IMR-90 (cell line): ENCODE measurements at regions not wholly inside any gene's neighbourhood (a gene's known extent, or its start where the extent isn't known, plus 50 kb on each side); places are given as distances from the start of the nearest gene placed in this dataset.

ENCODE experiments used
- ATAC-seq: fragments of 200-7000 bp; cut with Tn5 transposase; 2 replicates; pipeline ENCODE4 v1.9.1; 2020; ENCODE audit warnings: low read depth, mild to moderate bottlenecking, moderate library complexity
- BruUV-seq: library from RNA; stranded (reverse); fragments of 400-500 nt; replicated peaks from 2 replicates; lab custom pipeline; 2021; lab: Mats Ljungman, UMichigan
- CTCF ChIA-PET: fragments of 300-600 bp; formaldehyde crosslinking; extraction: SDS; loops from one replicate; lab custom pipeline; 2021; ENCODE audit warnings: antibody characterized with exemption; lab: Yijun Ruan, JAX
- POLR2A ChIA-PET: fragments of 300-600 bp; sonication (Branson Sonifier 250); formaldehyde crosslinking; loops from one replicate; lab custom pipeline; 2022; ENCODE audit warnings: antibody characterized with exemption; ENCODE audit not compliant: unreplicated experiment; lab: Charles Lee
- DNase-seq: peaks from one replicate; pipeline ENCODE4 v3.0.0; 2013
- H2AFZ ChIP-seq: replicated peaks from 2 replicates; pipeline ENCODE3; 2013; ENCODE audit warnings: low read length, mild to moderate bottlenecking; ENCODE audit not compliant: poor library complexity
- H2AK5ac ChIP-seq: 2 replicates; pipeline ENCODE4 v1.6.1; 2013; ENCODE audit warnings: low read depth, low read length, inconsistent platforms
- H2AK9ac ChIP-seq: replicated peaks from 2 replicates; pipeline ENCODE3; 2013; ENCODE audit warnings: mild to moderate bottlenecking, low read depth, low read length, moderate library complexity; ENCODE audit not compliant: poor library complexity
- H2BK120ac ChIP-seq: 2 replicates; pipeline ENCODE4 v1.6.1; 2013; ENCODE audit warnings: low read depth, low read length, inconsistent platforms
- H2BK15ac ChIP-seq: 3 replicates; pipeline ENCODE4 v1.6.1; 2013; ENCODE audit warnings: low read depth, low read length, inconsistent platforms
- H2BK20ac ChIP-seq: 2 replicates; pipeline ENCODE4 v1.6.1; 2013; ENCODE audit warnings: low read depth, mild to moderate bottlenecking, inconsistent platforms, low read length, moderate library complexity
- H2BK5ac ChIP-seq: 2 replicates; pipeline ENCODE4 v1.6.1; 2013; ENCODE audit warnings: mild to moderate bottlenecking, low read depth, low read length, inconsistent platforms; ENCODE audit not compliant: poor library complexity, severe bottlenecking
- H3K14ac ChIP-seq: replicated peaks from 2 replicates; pipeline ENCODE4 v1.6.1; 2013; ENCODE audit warnings: low read depth, low read length, inconsistent platforms
- H3K18ac ChIP-seq: 2 replicates; pipeline ENCODE4 v1.6.1; 2013; ENCODE audit warnings: low read depth, low read length, control low read depth
- H3K23ac ChIP-seq: 2 replicates; pipeline ENCODE4 v1.6.1; 2013; ENCODE audit warnings: low read depth, low read length, inconsistent platforms
- H3K27ac ChIP-seq: 2 replicates; pipeline ENCODE4 v1.5.1; 2013; ENCODE audit warnings: mild to moderate bottlenecking, control low read depth, low read length; ENCODE audit not compliant: insufficient read depth
- H3K27me3 ChIP-seq: 2 replicates; pipeline ENCODE4 v1.6.1; 2013; ENCODE audit warnings: low read length; ENCODE audit not compliant: control insufficient read depth, insufficient read depth
- H3K36me3 ChIP-seq: 2 replicates; pipeline ENCODE4 v1.6.1; 2013; ENCODE audit warnings: low read length, mixed read lengths; ENCODE audit not compliant: control insufficient read depth, insufficient read depth
- H3K4ac ChIP-seq: 2 replicates; pipeline ENCODE4 v1.6.1; 2013; ENCODE audit warnings: low read depth, low read length, inconsistent platforms
- H3K4me1 ChIP-seq: 2 replicates; pipeline ENCODE4 v1.6.1; 2013; ENCODE audit warnings: low read length, mixed read lengths; ENCODE audit not compliant: control insufficient read depth, insufficient read depth
- H3K4me2 ChIP-seq: 2 replicates; pipeline ENCODE4 v1.6.1; 2013; ENCODE audit warnings: low read depth, mild to moderate bottlenecking, control low read depth, low read length, moderate library complexity
- H3K4me3 ChIP-seq: 2 replicates; pipeline ENCODE4 v1.5.1; 2013; ENCODE audit warnings: low read depth, mild to moderate bottlenecking, control low read depth, low read length, moderate library complexity; ENCODE audit not compliant: insufficient read depth
- H3K56ac ChIP-seq: 2 replicates; pipeline ENCODE4 v1.6.1; 2013; ENCODE audit warnings: low read length, inconsistent platforms; ENCODE audit not compliant: insufficient read depth; ENCODE audit errors: extremely low read depth
- H3K79me1 ChIP-seq, 2 experiments: 2 replicates each; pipeline ENCODE4 v1.6.1; 2013; ENCODE audit warnings: low read length in 2 of 2, inconsistent platforms in 1 of 2, low read depth in 1 of 2
- H3K9ac ChIP-seq: 2 replicates; pipeline ENCODE4 v1.6.1; 2013; ENCODE audit warnings: low read depth, low read length, control low read depth
- H3K9me1 ChIP-seq: 2 replicates; pipeline ENCODE4 v1.6.1; 2013; ENCODE audit warnings: low read length, inconsistent platforms; ENCODE audit not compliant: insufficient read depth
- H3K9me3 ChIP-seq: 2 replicates; pipeline ENCODE4 v1.6.1; 2013; ENCODE audit warnings: low read length; ENCODE audit not compliant: control insufficient read depth, insufficient read depth
- H4K20me1 ChIP-seq: 2 replicates; pipeline ENCODE4 v1.6.1; 2013; ENCODE audit warnings: low read length, inconsistent platforms; ENCODE audit not compliant: insufficient read depth
- H4K5ac ChIP-seq: 2 replicates; pipeline ENCODE4 v1.6.1; 2013; ENCODE audit warnings: mild to moderate bottlenecking, low read depth, low read length, control low read depth
- H4K8ac ChIP-seq, 2 experiments: 2 replicates each; pipeline ENCODE4 v1.6.1; 2013; ENCODE audit warnings: low read depth in 2 of 2, low read length in 2 of 2, control low read depth in 1 of 2, inconsistent platforms in 1 of 2
- H4K91ac ChIP-seq: 2 replicates; pipeline ENCODE4 v1.6.1; 2013; ENCODE audit warnings: low read depth, low read length, inconsistent platforms; ENCODE audit not compliant: insufficient read depth
- BHLHE40 ChIP-seq: fragments of 150-350 bp; IDR thresholded peaks from 2 replicates; pipeline ENCODE4 v1.6.1; 2016; ENCODE audit warnings: mild to moderate bottlenecking, low read depth, low read length
- CEBPB ChIP-seq: IDR thresholded peaks from 2 replicates; pipeline ENCODE4 v1.6.1; 2012; ENCODE audit warnings: low read depth, low read length, improper control_type of control experiment
- CHD1 ChIP-seq: IDR thresholded peaks from 2 replicates; pipeline ENCODE4 v1.6.1; 2012; ENCODE audit warnings: low read depth, low read length, improper control_type of control experiment
- FOS ChIP-seq: fragments of 150-350 bp; IDR thresholded peaks from 2 replicates; pipeline ENCODE4 v1.6.1; 2016; ENCODE audit warnings: low read depth, low read length
- MAFK ChIP-seq: IDR thresholded peaks from 2 replicates; pipeline ENCODE4 v1.6.1; 2012; ENCODE audit warnings: low read depth, low read length, improper control_type of control experiment
- MAZ ChIP-seq: IDR thresholded peaks from 2 replicates; pipeline ENCODE4 v1.6.1; 2012; ENCODE audit warnings: low read depth, mild to moderate bottlenecking, low read length, improper control_type of control experiment, moderate library complexity, borderline replicate concordance
- MXI1 ChIP-seq: IDR thresholded peaks from 2 replicates; pipeline ENCODE4 v1.6.1; 2012; ENCODE audit warnings: low read depth, mild to moderate bottlenecking, low read length, moderate library complexity, borderline replicate concordance
- NFE2L2 ChIP-seq: fragments of 150-350 bp; IDR thresholded peaks from 2 replicates; pipeline ENCODE4 v1.6.1; 2016; ENCODE audit warnings: low read depth, mild to moderate bottlenecking, low read length
- POLR2A ChIP-seq: IDR thresholded peaks from 2 replicates; pipeline ENCODE4 v1.6.1; 2012; ENCODE audit warnings: mild to moderate bottlenecking, low read depth, low read length
- RAD21 ChIP-seq: IDR thresholded peaks from 2 replicates; pipeline ENCODE4 v1.6.1; 2012; ENCODE audit warnings: low read length, improper control_type of control experiment
- RCOR1 ChIP-seq: IDR thresholded peaks from 2 replicates; pipeline ENCODE4 v1.6.1; 2012; ENCODE audit warnings: mild to moderate bottlenecking, low read length, improper control_type of control experiment; ENCODE audit not compliant: insufficient replicate concordance
- RFX5 ChIP-seq: IDR thresholded peaks from 2 replicates; pipeline ENCODE4 v1.8.0; 2012; ENCODE audit warnings: low read depth, mild to moderate bottlenecking, low read length, moderate library complexity
- SMC3 ChIP-seq: fragments of 150-350 bp; IDR thresholded peaks from 2 replicates; pipeline ENCODE4 v1.6.1; 2016; ENCODE audit warnings: low read depth, mild to moderate bottlenecking, antibody characterized with exemption, low read length, moderate library complexity
- dilution Hi-C: fragments of 300-500 bp; cut with HindIII; formaldehyde crosslinking; loops from one replicate; pipeline ENCODE4 v1.14.3; 2018; ENCODE audit warnings: low sequenced_read_pairs; ENCODE audit not compliant: unreplicated experiment
- in situ Hi-C: fragments of 300-500 bp; cut with MboI; formaldehyde crosslinking; loops from 3 replicates; pipeline ENCODE4 v1.14.3; 2019; ENCODE audit warnings: low sequenced_read_pairs, inconsistent platforms, mixed read lengths
- intact Hi-C: fragments of 100-400 bp; cut with micrococcal nuclease; formaldehyde crosslinking; loops from 2 replicates; pipeline ENCODE4 v1.10.0; 2022
- TF ChIP-seq, protein P1 (sequence below): fragments of 150-350 bp; IDR thresholded peaks from 2 replicates; pipeline ENCODE4 v1.6.1; 2016; ENCODE audit warnings: low read depth, mild to moderate bottlenecking, low read length, moderate library complexity, borderline replicate concordance
- TF ChIP-seq, protein P2 (sequence below): conservative IDR thresholded peaks from 2 replicates; pipeline ENCODE4 v1.5.1; 2012; ENCODE audit warnings: mild to moderate bottlenecking, low read depth, low read length, improper control_type of control experiment
- TF ChIP-seq, protein P3 (sequence below): fragments of 150-350 bp; IDR thresholded peaks from 2 replicates; pipeline ENCODE4 v1.6.1; 2017; ENCODE audit warnings: mild to moderate bottlenecking, antibody characterized with exemption, low read length, low read depth

DNA sequence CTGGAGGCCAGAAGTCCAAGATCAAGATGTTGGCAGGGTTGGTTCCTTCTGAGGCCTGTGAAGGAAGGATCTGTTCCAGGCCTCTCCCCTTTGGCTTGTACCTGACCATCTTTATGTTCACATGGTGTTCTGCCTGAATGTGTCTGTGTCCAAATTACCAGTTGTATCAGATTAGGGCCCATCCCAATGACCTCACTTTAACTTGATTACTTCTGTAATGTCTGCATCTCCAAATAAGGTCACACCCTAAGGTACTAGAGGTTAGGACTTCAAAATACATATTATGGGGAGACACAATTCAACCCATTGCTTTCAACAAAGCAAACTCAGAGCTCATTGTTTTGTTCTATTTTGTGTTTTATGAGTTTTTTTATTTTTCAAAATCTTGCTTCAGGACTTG is 75.7 kb downstream of the TNFAIP3 start:
- Histone ChIP-seq H3K9me1 (no peaks in the 10 kb centered on the region), H2BK5ac (no peak overlapping the region), H3K36me3 (no peaks in the 10 kb centered on the region), H3K4ac (no peak overlapping the region), H3K27ac (no peak overlapping the region), H2AK5ac (no peak overlapping the region), H3K14ac (no peak overlapping the region), H4K20me1 (no peaks in the 10 kb centered on the region), H4K91ac (no peak overlapping the region), H3K79me1 (no peaks in the 10 kb centered on the region), H2AK9ac (no peak overlapping the region), H2BK20ac (no peak overlapping the region), H3K4me2 (no peak overlapping the region), H2BK15ac (no peak overlapping the region), H3K9me3 (no peaks in the 10 kb centered on the region), H3K23ac (no peak overlapping the region), H3K18ac (no peak overlapping the region), H3K4me1 (no peaks in the 10 kb centered on the region), H3K27me3 (no peaks in the 10 kb centered on the region), H2BK120ac (no peak overlapping the region), H4K5ac (no peak overlapping the region), H3K56ac (no peak overlapping the region), H3K9ac (no peak overlapping the region), H3K4me3 (no peak overlapping the region), H4K8ac (no peak overlapping the region), H2AFZ (no peak overlapping the region)
- in situ Hi-C loops, result loop anchor here (5.0 kb wide), 2 partner anchors 65 to 225 kb away; no protein-coding TSS in a partner anchor
- TF ChIP-seq RAD21 (no peak), POLR2A (no peak), MAZ (no peak), RCOR1 (no peak), RFX5 (no peak), FOS (no peak), MXI1 (no peak), NFE2L2 (no peak), BHLHE40 (no peak), CEBPB (no peak), SMC3 (no peak), CHD1 (no peak), MAFK (no peak)
- TF ChIP-seq, protein P1, sequence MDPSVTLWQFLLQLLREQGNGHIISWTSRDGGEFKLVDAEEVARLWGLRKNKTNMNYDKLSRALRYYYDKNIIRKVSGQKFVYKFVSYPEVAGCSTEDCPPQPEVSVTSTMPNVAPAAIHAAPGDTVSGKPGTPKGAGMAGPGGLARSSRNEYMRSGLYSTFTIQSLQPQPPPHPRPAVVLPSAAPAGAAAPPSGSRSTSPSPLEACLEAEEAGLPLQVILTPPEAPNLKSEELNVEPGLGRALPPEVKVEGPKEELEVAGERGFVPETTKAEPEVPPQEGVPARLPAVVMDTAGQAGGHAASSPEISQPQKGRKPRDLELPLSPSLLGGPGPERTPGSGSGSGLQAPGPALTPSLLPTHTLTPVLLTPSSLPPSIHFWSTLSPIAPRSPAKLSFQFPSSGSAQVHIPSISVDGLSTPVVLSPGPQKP, result no peak
- TF ChIP-seq, protein P2, sequence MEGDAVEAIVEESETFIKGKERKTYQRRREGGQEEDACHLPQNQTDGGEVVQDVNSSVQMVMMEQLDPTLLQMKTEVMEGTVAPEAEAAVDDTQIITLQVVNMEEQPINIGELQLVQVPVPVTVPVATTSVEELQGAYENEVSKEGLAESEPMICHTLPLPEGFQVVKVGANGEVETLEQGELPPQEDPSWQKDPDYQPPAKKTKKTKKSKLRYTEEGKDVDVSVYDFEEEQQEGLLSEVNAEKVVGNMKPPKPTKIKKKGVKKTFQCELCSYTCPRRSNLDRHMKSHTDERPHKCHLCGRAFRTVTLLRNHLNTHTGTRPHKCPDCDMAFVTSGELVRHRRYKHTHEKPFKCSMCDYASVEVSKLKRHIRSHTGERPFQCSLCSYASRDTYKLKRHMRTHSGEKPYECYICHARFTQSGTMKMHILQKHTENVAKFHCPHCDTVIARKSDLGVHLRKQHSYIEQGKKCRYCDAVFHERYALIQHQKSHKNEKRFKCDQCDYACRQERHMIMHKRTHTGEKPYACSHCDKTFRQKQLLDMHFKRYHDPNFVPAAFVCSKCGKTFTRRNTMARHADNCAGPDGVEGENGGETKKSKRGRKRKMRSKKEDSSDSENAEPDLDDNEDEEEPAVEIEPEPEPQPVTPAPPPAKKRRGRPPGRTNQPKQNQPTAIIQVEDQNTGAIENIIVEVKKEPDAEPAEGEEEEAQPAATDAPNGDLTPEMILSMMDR, result no peak
- TF ChIP-seq, protein P3, sequence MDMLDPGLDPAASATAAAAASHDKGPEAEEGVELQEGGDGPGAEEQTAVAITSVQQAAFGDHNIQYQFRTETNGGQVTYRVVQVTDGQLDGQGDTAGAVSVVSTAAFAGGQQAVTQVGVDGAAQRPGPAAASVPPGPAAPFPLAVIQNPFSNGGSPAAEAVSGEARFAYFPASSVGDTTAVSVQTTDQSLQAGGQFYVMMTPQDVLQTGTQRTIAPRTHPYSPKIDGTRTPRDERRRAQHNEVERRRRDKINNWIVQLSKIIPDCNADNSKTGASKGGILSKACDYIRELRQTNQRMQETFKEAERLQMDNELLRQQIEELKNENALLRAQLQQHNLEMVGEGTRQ, result no peak
- intact Hi-C loops, result no loop called here
- ATAC-seq (no peak), DNase-seq (no peak)
- ChIA-PET POLR2A (no interaction called here), CTCF (no interaction called here)
- no TSS peak for BruUV-seq
- dilution Hi-C loops, result no loop called here
